Thyroid gland (tissue), 4 donors: ENCODE measurements at regions not wholly inside any gene's neighbourhood (a gene's known extent, or its start where the extent isn't known, plus 50 kb on each side); places are given as distances from the start of the nearest gene placed in this dataset.

Experiments used
- CTCF ChIP-seq, 6 experiments: fragments of 200-600 bp in 3 of 6; fragments of 450-650 bp in 3 of 6; sonication (generic) in 3 of 6; IDR thresholded peaks; one replicate each; pipeline ENCODE4 v1.5.1; 2016 to 2019; ENCODE audit warnings: antibody characterized with exemption in 6 of 6, mild to moderate bottlenecking in 2 of 6, inconsistent platforms in 1 of 6, moderate library complexity in 1 of 6
- POLR2A ChIP-seq, 2 donors: fragments of 450-650 bp; IDR thresholded peaks; one replicate each; pipeline ENCODE4 v1.6.1; 2017; ENCODE audit warnings: antibody characterized with exemption in 2 of 2, mild to moderate bottlenecking in 2 of 2, moderate library complexity in 1 of 2

- TF ChIP-seq CTCF (IDR thresholded peaks at IDR 0.05) (peak in 3 of 6 experiments; percentile 39 to 52 (median 45)), POLR2A (IDR thresholded peaks at IDR 0.05) (no peak)
Measured at GRCh38 chr7:13282377-13282980, 595.0 kb downstream of the ARL4A start.
